HG03103 (cell line): ENCODE measurements at regions not wholly inside any gene's neighbourhood (a gene's known extent, or its start where the extent isn't known, plus 50 kb on each side); places are given as distances from the start of the nearest gene placed in this dataset.

ENCODE experiments used
- ATAC-seq: cut with Tn5 transposase; IDR thresholded peaks from one replicate; pipeline ENCODE4 v1.9.1; 2021; ENCODE audit warnings: low read depth; ENCODE audit not compliant: unreplicated experiment

DNA sequence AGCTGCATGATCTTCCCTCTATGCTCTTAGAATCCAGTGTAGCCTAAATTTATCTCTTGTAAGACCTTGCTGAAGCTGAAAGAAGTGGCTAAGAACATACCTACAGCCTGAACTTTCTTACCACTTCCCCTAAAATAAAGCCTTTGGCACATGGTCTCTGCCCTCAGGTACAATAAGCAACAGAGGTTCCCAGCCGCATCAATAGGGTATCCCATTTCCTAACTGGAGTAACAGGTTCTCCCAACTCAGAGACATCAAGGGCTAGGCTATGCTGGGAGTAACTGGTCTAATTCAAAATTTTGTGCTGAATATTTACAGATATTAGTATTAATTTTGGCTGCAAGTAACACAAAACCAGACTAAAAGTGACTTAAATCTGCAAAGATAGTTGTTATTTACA is 335.8 kb upstream of the TRPC7 start:
- ATAC-seq = no peak

GRCh38 chr5:136699651-136700050 is 334.3 kb upstream of the TRPC7 start:
- no peak for ATAC-seq

DNA sequence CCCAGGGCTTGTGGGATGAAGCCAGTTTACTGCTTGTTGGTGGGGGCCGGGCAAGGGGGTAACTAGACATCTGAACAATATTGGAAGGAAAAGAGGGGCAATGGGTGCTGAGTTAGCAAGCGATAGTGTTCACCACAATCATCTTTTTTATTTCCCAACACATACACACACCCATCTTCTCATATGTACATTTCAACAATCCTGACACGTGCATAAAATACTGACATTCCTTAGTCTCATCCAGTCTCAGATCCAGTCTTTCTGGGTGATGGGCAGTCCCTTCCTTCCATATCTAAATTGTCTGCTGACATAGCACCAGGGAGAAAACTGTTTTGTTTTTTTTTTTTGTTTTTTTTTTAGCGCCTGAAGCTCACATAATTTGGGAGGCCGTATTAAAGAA is 333.6 kb upstream of the TRPC7 start:
- ATAC-seq = no peak

GRCh38 chr5:136694258-136694657 is 328.9 kb upstream of the TRPC7 start:
- ATAC-seq = no peak

- no peak for ATAC-seq
These were observed 324.2 kb upstream of the TRPC7 start for GRCh38 chr5:136689552-136689951.

DNA sequence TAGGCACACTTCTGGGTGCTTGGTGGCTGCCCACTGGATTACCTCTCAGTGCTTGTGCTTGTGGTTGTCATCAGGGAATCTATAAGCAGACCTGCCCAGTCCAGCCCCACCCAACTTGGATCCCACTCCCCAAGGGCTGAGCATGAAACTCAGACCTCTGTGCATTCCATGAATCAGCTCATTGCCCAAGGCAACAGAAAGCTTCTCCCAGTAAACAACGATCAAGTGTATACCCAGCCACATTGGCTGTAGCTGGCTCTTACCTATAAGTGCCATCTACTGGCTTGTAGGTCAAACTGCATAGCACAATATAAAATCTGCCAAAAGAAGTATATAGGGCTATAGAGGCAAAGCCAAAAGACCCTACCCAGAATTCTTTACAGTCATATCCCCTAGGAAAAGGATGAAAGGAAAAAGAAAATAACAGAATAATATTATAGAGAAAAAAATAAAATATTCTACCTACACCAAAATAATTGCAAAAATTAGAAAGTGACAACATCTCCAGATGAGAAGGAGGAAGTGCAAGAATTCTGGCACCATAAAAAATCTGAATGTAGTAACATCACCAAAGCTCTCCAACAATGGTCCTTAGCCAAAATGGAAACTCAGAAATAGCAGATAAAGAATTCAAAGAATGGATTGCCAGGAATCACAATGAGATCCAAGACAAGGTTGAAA is 321.0 kb upstream of the TRPC7 start:
- no peak for ATAC-seq

DNA sequence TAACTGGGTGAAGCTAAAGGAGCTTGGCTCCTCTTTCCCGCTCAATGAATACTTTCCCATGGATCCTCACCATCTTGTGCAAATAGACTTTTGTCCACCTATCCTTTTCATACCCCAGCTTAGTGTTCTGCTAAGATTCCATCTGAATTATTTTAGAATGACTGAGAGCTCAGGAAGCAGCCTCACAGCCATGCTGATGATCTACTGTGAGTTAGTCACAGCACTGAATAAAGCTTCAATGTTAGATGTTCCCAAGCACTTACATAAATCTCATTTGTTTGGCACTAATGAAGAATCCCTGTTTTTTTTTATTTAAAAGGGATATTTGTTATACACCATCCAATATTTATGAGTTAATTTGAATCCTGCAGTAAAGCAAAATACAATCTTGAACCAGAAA is 317.6 kb upstream of the TRPC7 start:
- ATAC-seq = no peak

DNA sequence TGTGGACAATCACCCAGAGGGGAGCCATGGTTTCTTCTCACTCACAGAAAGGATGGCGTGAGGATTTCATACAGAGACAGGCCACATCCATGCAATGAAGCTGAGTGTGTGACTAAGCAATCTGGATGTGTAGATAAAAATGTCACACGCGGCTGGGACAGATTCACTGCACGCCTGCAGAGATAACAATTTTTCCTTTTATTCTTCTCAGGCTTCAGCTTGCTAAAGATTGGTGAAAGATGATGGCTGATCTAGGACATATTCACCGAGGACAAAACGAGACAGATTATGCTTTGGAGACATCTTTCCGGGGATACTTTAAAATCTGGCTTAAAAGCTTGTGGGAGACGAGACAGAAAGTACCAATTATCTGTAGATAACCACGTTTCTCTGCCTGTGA is 313.9 kb upstream of the TRPC7 start:
- no peak for ATAC-seq

DNA sequence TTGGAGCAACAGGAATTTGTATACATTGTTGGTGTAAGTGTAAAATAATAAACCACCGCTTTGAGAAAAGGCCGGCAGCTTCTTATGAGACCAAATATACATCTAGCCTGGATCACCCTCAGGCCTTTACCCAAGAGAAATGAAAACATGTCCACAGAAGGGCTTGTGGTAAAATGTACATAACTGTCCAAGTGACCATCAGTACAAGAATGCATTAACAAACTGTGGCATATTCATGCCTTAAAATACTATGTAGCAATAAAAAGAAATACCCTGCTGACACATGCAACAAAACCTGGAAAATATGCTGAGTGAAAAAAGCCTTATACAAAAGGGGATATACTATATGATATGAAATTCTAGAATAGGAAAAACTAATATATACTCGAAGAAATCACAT is 311.9 kb upstream of the TRPC7 start:
- ATAC-seq = no peak

GRCh38 chr5:136676685-136677084 is 311.3 kb upstream of the TRPC7 start:
- no peak for ATAC-seq

- ATAC-seq = no peak
These were observed 310.4 kb upstream of the TRPC7 start for GRCh38 chr5:136675769-136676168.

- ATAC-seq = no peak
These were observed 308.8 kb upstream of the TRPC7 start for GRCh38 chr5:136674178-136674577.

DNA sequence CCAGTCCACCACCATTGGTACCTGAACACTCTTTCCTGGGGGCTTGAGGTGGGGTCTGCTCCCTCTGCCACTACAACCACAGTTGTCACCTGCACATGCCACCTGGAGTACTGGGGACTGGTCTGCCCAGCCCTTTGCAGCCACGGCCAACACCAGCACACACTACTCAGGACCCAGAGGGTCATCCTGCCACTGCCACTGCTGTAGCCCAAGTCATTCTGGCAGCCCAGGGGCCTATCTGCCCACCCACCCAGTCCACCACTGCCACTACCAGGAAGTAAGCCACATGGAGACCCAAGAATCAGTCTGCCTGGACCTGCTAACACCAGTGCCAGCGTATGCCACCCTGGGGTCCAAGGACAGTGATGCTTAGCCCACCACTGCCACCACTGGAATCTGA is 302.4 kb upstream of the TRPC7 start:
- no peak for ATAC-seq

DNA sequence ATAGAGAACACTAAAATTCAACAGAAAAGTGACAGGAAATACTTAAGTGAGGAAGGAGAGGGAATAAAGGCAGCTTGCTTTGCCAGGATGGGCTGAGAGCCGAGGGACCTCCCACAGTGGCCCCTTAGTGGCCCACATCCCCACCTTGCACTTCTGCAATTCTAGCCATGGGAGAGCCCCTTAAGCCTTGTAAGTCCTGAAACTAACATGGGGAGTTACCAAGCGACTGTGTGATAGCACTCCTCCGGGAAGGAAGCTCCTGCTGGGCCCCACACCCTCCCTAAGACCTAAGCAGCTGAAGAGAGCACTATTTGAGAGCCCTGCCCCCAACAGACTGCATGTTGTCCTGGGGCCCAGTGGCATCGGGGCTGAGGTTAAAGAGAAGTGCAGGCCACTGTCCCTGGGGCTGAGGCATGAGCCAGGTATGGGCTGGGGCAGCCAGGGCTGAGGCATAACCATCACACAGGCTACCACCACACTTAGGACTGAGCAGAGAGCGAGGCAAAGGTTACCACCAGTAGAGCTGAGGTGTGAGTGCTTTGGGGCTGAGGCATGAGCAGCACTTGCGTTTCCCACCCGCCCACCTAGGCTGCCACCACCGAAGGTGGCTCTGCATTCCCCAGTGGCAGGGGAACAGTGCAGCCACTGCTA is 301.8 kb upstream of the TRPC7 start:
- no peak for ATAC-seq

- no peak for ATAC-seq
These were observed 300.0 kb upstream of the TRPC7 start for GRCh38 chr5:136665331-136665730.

DNA sequence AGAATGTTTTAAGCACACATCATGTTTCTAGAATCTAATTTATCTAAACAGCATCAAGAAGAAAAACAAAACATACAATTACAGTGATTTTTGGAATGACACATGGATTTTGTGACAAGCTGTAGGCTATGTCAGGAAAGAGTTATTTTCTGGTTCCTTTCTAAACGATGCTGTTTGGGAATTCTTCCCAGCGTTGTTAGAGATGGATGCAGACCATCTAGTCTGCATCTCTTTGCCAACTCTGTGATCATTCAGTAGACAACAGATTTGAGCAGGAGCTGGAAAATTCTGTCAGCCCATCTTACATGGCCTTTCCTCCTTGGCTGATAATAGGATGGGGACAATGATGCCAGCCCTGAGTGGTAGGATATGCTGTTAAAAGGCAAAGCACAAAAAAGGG is 295.7 kb upstream of the TRPC7 start:
- ATAC-seq = no peak

- ATAC-seq = no peak
These were observed 291.5 kb upstream of the TRPC7 start for GRCh38 chr5:136656811-136657210.

DNA sequence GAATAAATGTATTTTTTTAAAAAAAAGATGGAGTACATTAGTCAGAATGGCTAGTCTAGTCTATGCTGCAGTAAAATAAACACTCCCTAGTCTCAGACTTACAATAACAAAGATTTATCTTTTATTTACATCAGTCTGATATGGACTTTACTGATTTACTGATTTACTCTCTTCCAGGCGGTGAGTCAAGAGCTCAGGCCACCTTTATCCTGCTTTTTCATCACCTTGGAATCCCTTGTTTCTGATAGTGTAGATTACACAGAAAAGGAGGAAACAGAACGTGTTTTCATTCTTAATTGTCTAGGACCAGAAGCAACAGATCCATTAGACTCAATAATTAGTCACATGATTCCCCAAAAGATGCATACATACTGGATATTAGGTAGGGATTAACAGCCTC is 290.1 kb upstream of the TRPC7 start:
- ATAC-seq = no peak

DNA sequence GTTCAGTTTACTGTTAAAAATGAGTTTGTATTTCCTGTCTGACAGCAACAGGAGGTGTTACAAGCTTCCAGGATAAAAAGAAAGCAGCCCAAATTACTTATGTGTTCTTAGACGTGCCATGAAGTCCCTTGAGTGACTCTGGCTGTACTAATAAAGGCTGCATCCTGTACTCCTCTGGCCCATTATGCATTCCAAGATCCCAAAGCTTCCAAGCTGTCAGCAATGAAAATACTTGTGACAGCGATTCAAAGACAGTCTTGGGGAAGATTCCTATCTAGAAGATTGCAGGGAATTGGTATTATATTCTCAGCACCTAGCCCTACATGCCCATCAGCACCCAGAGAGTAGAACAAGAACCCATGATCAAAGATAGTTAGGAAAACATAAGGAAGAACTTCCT is 281.6 kb upstream of the TRPC7 start:
- no peak for ATAC-seq

DNA sequence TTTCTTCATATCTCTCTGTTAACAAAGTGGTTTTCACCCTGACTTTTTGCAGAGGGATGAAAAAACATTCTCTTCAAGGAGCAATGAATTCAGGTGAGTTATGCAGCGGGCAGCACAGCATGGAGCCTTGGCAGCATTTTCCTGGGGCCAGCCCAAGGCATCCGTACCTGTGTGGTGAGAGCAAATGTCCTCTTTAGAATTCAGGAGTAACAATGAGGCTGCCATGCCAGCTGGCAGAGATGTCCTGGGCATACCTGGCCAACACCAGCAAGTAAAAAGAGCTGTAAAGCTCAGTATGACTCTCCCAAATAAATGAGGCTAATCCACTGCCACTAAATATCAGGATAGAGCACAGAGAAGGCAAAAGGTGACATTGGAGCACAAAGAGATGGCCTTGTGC is 277.6 kb upstream of the TRPC7 start:
- ATAC-seq = no peak

DNA sequence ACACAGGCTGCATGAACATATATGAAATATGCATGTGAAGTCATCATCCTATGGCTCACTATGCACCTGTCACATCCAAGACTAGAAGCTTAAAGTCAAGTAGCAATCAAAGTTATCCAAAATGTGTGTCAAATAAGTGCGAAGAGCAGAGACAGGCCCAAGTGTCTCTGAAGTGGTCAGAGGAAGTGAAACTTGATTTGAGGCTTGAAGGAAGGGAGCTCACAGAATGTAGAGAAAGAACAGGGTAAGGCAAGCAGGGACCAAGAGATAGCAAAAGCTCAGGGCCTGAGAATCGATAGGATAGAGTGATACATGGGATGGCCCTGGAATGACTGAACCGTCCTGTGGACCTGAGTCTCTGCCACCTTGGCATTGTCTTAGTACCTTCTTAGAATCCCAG is 274.3 kb upstream of the TRPC7 start:
- no peak for ATAC-seq

DNA sequence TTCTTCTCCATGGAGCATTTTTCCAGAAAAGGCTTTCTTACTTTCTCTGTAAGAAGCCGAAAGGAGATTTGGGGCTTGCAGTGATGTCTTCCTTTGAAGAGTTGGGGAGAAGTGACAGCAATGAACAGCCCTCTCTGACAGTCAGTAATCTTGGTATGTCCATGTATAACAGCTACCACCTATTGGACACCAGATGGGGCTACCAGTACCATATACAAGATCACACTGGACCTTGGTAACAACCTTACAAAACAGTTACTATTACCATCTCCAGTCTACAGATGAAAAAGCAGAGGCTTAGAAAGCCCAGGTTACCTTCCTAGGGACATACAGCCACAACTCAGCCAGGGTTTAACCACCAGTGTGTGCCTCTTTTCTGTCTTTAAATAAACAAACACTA is 272.7 kb upstream of the TRPC7 start:
- no peak for ATAC-seq

GRCh38 chr5:136636001-136636400 is 270.7 kb upstream of the TRPC7 start:
- ATAC-seq = no peak
